HPDE6-E6E7 (cell line): ENCODE measurements at regions not wholly inside any gene's neighbourhood (a gene's known extent, or its start where the extent isn't known, plus 50 kb on each side); places are given as distances from the start of the nearest gene placed in this dataset.

Experiments used
- DNase-seq: peaks from one replicate; pipeline ENCODE4 v3.0.0; 2011; ENCODE audit warnings: missing footprints; ENCODE audit errors: extremely low spot score

- DNase-seq = no peak
Observed at GRCh38 chr13:74084375-74084935, 49.7 kb downstream of the KLF12 start.

- no peak for DNase-seq
Observed at GRCh38 chr13:74082741-74083160, 51.5 kb downstream of the KLF12 start.

- no peak for DNase-seq
Observed at GRCh38 chr13:74080762-74081161, 53.4 kb downstream of the KLF12 start.

GRCh38 chr13:74077792-74078191, 56.4 kb downstream of the KLF12 start:
- DNase-seq = no peak

- no peak for DNase-seq
Observed at GRCh38 chr13:74077375-74077774, 56.8 kb downstream of the KLF12 start.

GRCh38 chr13:74074723-74075122, 59.5 kb downstream of the KLF12 start:
- DNase-seq = no peak

GRCh38 chr13:74073274-74073673, 60.9 kb downstream of the KLF12 start:
- DNase-seq = no peak

- no peak for DNase-seq
Observed at GRCh38 chr13:74070513-74070912, 63.7 kb downstream of the KLF12 start.

- no peak for DNase-seq
Observed at GRCh38 chr13:74070065-74070464, 64.1 kb downstream of the KLF12 start.

GRCh38 chr13:74068471-74068870, 65.7 kb downstream of the KLF12 start:
- DNase-seq = no peak

GRCh38 chr13:74067818-74068217, 66.4 kb downstream of the KLF12 start:
- DNase-seq = peak; percentile 11

- DNase-seq = no peak
Observed at GRCh38 chr13:74066937-74067336, 67.3 kb downstream of the KLF12 start.

- DNase-seq = no peak
Observed at GRCh38 chr13:74064805-74065312, 69.3 kb downstream of the KLF12 start.

GRCh38 chr13:74063533-74064100, 70.6 kb downstream of the KLF12 start:
- no peak for DNase-seq

- no peak for DNase-seq
Observed at GRCh38 chr13:74062933-74063332, 71.3 kb downstream of the KLF12 start.

- DNase-seq = no peak
Observed at GRCh38 chr13:74061926-74062595, 72.1 kb downstream of the KLF12 start.

- DNase-seq = no peak
Observed at GRCh38 chr13:74056801-74057542, 77.2 kb downstream of the KLF12 start.

GRCh38 chr13:74052402-74052928, 81.7 kb downstream of the KLF12 start:
- DNase-seq = no peak

- DNase-seq = no peak
Observed at GRCh38 chr13:74048756-74049155, 85.4 kb downstream of the KLF12 start.

GRCh38 chr13:74047931-74048600, 86.1 kb downstream of the KLF12 start:
- peak; percentile 12 for DNase-seq

GRCh38 chr13:74046431-74046830, 87.8 kb downstream of the KLF12 start:
- DNase-seq = no peak

- DNase-seq = no peak
Observed at GRCh38 chr13:74045583-74045982, 88.6 kb downstream of the KLF12 start.
